ENCODE measurements at regions not wholly inside any gene's neighbourhood (a gene's known extent, or its start where the extent isn't known, plus 50 kb on each side); places are given as distances from the start of the nearest gene placed in this dataset.

GRCh38 chr3:191148131-191148530 lies 50.9 kb upstream of the OSTN start:
- Histone ChIP-seq H3K27me3 (ENCODE audit: insufficient read depth, low read length) (no peaks in the 10 kb centered on the region), H3F3A (ENCODE audit: insufficient read depth, low read length) (no peaks in the 10 kb centered on the region), H3K36me3 (ENCODE audit: insufficient read depth, low read length) (no peaks in the 10 kb centered on the region), H3K27ac (ENCODE audit: low read depth, low read length, poor library complexity, severe bottlenecking) (no peak overlapping the region), H3K9ac (ENCODE audit: low read length) (no peak overlapping the region), H3K4me3 (ENCODE audit: low read depth, low read length, poor library complexity, severe bottlenecking) (no peak overlapping the region), H3K79me2 (ENCODE audit: insufficient read depth, low read length) (no peaks in the 10 kb centered on the region), H3K4me1 (ENCODE audit: insufficient read depth, low read length, severe bottlenecking) (no peaks in the 10 kb centered on the region), H3K9me2 (ENCODE audit: low read depth, low read length) (no peaks in the 10 kb centered on the region), H4K20me1 (ENCODE audit: insufficient read depth, low read length) (no peaks in the 10 kb centered on the region), H3K4me2 (ENCODE audit: low read length) (no peak overlapping the region), H2AFZ (ENCODE audit: low read length) (no peak overlapping the region), H3K9me3 (ENCODE audit: low read length) (no peaks in the 10 kb centered on the region)
- no peak for TF ChIP-seq EZH2 (IDR thresholded peaks at IDR 0.05; ENCODE audit: borderline replicate concordance, low read length)

GRCh38 chr3:191143224-191143623 lies 55.8 kb upstream of the OSTN start:
- H4K20me1 ChIP-seq (ENCODE audit: insufficient read depth, low read length) = no peaks in the 10 kb centered on the region
- TF ChIP-seq, protein P1, sequence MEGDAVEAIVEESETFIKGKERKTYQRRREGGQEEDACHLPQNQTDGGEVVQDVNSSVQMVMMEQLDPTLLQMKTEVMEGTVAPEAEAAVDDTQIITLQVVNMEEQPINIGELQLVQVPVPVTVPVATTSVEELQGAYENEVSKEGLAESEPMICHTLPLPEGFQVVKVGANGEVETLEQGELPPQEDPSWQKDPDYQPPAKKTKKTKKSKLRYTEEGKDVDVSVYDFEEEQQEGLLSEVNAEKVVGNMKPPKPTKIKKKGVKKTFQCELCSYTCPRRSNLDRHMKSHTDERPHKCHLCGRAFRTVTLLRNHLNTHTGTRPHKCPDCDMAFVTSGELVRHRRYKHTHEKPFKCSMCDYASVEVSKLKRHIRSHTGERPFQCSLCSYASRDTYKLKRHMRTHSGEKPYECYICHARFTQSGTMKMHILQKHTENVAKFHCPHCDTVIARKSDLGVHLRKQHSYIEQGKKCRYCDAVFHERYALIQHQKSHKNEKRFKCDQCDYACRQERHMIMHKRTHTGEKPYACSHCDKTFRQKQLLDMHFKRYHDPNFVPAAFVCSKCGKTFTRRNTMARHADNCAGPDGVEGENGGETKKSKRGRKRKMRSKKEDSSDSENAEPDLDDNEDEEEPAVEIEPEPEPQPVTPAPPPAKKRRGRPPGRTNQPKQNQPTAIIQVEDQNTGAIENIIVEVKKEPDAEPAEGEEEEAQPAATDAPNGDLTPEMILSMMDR (IDR thresholded peaks at IDR 0.05; ENCODE audit: low read length) = no peak
- no peak for TF ChIP-seq EZH2 (IDR thresholded peaks at IDR 0.05; ENCODE audit: borderline replicate concordance, low read length)
- H3K79me2 ChIP-seq (ENCODE audit: insufficient read depth, low read length) = no peaks in the 10 kb centered on the region
- no peak overlapping the region for H3K9ac ChIP-seq (ENCODE audit: low read length)
- no peaks in the 10 kb centered on the region for H3K27me3 ChIP-seq (ENCODE audit: insufficient read depth, low read length)
- no peak overlapping the region for H3K4me3 ChIP-seq (ENCODE audit: low read depth, low read length, poor library complexity, severe bottlenecking)
- H3K9me2 ChIP-seq (ENCODE audit: low read depth, low read length) = no peaks in the 10 kb centered on the region
- no peak overlapping the region for H3K27ac ChIP-seq (ENCODE audit: low read depth, low read length, poor library complexity, severe bottlenecking)
- H3K4me1 ChIP-seq (ENCODE audit: insufficient read depth, low read length, severe bottlenecking) = no peaks in the 10 kb centered on the region
- H3K4me2 ChIP-seq (ENCODE audit: low read length) = no peak overlapping the region
- H3K9me3 ChIP-seq (ENCODE audit: low read length) = no peaks in the 10 kb centered on the region
- H2AFZ ChIP-seq (ENCODE audit: low read length) = no peak overlapping the region
- H3F3A ChIP-seq (ENCODE audit: insufficient read depth, low read length) = no peaks in the 10 kb centered on the region
- no peaks in the 10 kb centered on the region for H3K36me3 ChIP-seq (ENCODE audit: insufficient read depth, low read length)

- no peak overlapping the region for H3K4me2 ChIP-seq (ENCODE audit: low read length)
- TF ChIP-seq, protein P1 (IDR thresholded peaks at IDR 0.05; ENCODE audit: low read length) = no peak
- no peak for TF ChIP-seq EZH2 (IDR thresholded peaks at IDR 0.05; ENCODE audit: borderline replicate concordance, low read length)
- no peaks in the 10 kb centered on the region for H3K9me2 ChIP-seq (ENCODE audit: low read depth, low read length)
- H2AFZ ChIP-seq (ENCODE audit: low read length) = no peak overlapping the region
- no peaks in the 10 kb centered on the region for H3K4me1 ChIP-seq (ENCODE audit: insufficient read depth, low read length, severe bottlenecking)
- H3K9me3 ChIP-seq (ENCODE audit: low read length) = no peaks in the 10 kb centered on the region
- H3F3A ChIP-seq (ENCODE audit: insufficient read depth, low read length) = no peaks in the 10 kb centered on the region
- no peak overlapping the region for H3K27ac ChIP-seq (ENCODE audit: low read depth, low read length, poor library complexity, severe bottlenecking)
- H3K36me3 ChIP-seq (ENCODE audit: insufficient read depth, low read length) = no peaks in the 10 kb centered on the region
- H3K4me3 ChIP-seq (ENCODE audit: low read depth, low read length, poor library complexity, severe bottlenecking) = no peak overlapping the region
- no peaks in the 10 kb centered on the region for H3K27me3 ChIP-seq (ENCODE audit: insufficient read depth, low read length)
- no peaks in the 10 kb centered on the region for H3K79me2 ChIP-seq (ENCODE audit: insufficient read depth, low read length)
- no peak overlapping the region for H3K9ac ChIP-seq (ENCODE audit: low read length)
- H4K20me1 ChIP-seq (ENCODE audit: insufficient read depth, low read length) = no peaks in the 10 kb centered on the region
Observed at GRCh38 chr3:191141728-191142127, 57.3 kb upstream of the OSTN start.

DNA sequence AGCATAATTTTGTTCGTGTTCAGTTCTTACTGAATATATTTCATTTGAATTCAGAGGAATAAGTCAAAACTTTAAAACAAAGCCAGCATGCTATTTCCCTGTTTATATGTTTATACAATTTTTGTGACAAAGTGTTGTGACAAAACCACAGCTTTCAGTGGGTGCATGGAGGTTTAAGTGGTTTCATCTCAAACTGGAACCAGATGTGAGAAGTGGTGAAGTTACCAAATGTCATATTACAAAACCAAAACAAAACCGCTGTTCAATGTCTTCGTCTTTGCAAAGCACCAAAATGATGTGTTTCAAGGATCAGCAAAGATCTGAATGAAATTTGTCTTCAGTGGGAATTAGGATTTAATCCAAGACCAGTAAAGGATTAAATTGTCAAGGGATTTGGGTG lies 59.3 kb upstream of the OSTN start:
- TF ChIP-seq EZH2 (IDR thresholded peaks at IDR 0.05; ENCODE audit: borderline replicate concordance, low read length) = no peak
- no peaks in the 10 kb centered on the region for H3K9me2 ChIP-seq (ENCODE audit: low read depth, low read length)
- H3F3A ChIP-seq (ENCODE audit: insufficient read depth, low read length) = no peaks in the 10 kb centered on the region
- no peaks in the 10 kb centered on the region for H3K4me1 ChIP-seq (ENCODE audit: insufficient read depth, low read length, severe bottlenecking)
- no peak overlapping the region for H3K4me3 ChIP-seq (ENCODE audit: low read depth, low read length, poor library complexity, severe bottlenecking)
- no peak overlapping the region for H3K4me2 ChIP-seq (ENCODE audit: low read length)
- H3K27ac ChIP-seq (ENCODE audit: low read depth, low read length, poor library complexity, severe bottlenecking) = no peak overlapping the region
- H3K79me2 ChIP-seq (ENCODE audit: insufficient read depth, low read length) = no peaks in the 10 kb centered on the region
- no peaks in the 10 kb centered on the region for H4K20me1 ChIP-seq (ENCODE audit: insufficient read depth, low read length)
- no peak overlapping the region for H3K9ac ChIP-seq (ENCODE audit: low read length)
- H3K36me3 ChIP-seq (ENCODE audit: insufficient read depth, low read length) = no peaks in the 10 kb centered on the region
- H3K27me3 ChIP-seq (ENCODE audit: insufficient read depth, low read length) = no peaks in the 10 kb centered on the region
- no peak overlapping the region for H2AFZ ChIP-seq (ENCODE audit: low read length)
- no peaks in the 10 kb centered on the region for H3K9me3 ChIP-seq (ENCODE audit: low read length)
